ENCODE measurements at regions not wholly inside any gene's neighbourhood (a gene's known extent, or its start where the extent isn't known, plus 50 kb on each side); places are given as distances from the start of the nearest gene placed in this dataset.

- no peak for DNase-seq
Measured at GRCh38 chr6:133632206-133632605, 256.7 kb upstream of the TCF21 start.

- DNase-seq, result no peak
Measured at GRCh38 chr6:133632906-133633305, 256.0 kb upstream of the TCF21 start.

GRCh38 chr6:133634474-133634873 lies 254.4 kb upstream of the TCF21 start:
- DNase-seq, result no peak

GRCh38 chr6:133635447-133635846 lies 253.5 kb upstream of the TCF21 start:
- no peak for DNase-seq

GRCh38 chr6:133637436-133637835 lies 251.5 kb upstream of the TCF21 start:
- DNase-seq, result no peak

GRCh38 chr6:133637874-133638273 lies 251.0 kb upstream of the TCF21 start:
- DNase-seq, result no peak

- no peak for DNase-seq
Measured at GRCh38 chr6:133641104-133641503, 247.8 kb upstream of the TCF21 start.

GRCh38 chr6:133644548-133644891 lies 244.4 kb upstream of the TCF21 start:
- DNase-seq, result no peak

- DNase-seq, result no peak
Measured at GRCh38 chr6:133644892-133645619, 243.9 kb upstream of the TCF21 start.

- DNase-seq, result no peak
Measured at GRCh38 chr6:133645966-133646740, 242.8 kb upstream of the TCF21 start.

- DNase-seq, result no peak
Measured at GRCh38 chr6:133648581-133648980, 240.3 kb upstream of the TCF21 start.

GRCh38 chr6:133671376-133671775 lies 217.5 kb upstream of the TCF21 start:
- DNase-seq, result no peak

- DNase-seq, result no peak
Measured at GRCh38 chr6:133673056-133673455, 215.9 kb upstream of the TCF21 start.

GRCh38 chr6:133674661-133675060 lies 214.3 kb upstream of the TCF21 start:
- no peak for DNase-seq

- DNase-seq, result no peak
Measured at GRCh38 chr6:133680994-133681393, 207.9 kb upstream of the TCF21 start.

- DNase-seq, result no peak
Measured at GRCh38 chr6:133681891-133682290, 207.0 kb upstream of the TCF21 start.

GRCh38 chr6:133682506-133683307 lies 206.2 kb upstream of the TCF21 start:
- no peak for DNase-seq

GRCh38 chr6:133683308-133683580 lies 205.7 kb upstream of the TCF21 start:
- no peak for DNase-seq

- no peak for DNase-seq
Measured at GRCh38 chr6:133683606-133684005, 205.3 kb upstream of the TCF21 start.

GRCh38 chr6:133688705-133689492 lies 200.0 kb upstream of the TCF21 start:
- no peak for DNase-seq

- no peak for DNase-seq
Measured at GRCh38 chr6:133689863-133690262, 199.1 kb upstream of the TCF21 start.

- DNase-seq, result no peak
Measured at GRCh38 chr6:133693565-133693964, 195.3 kb upstream of the TCF21 start.

GRCh38 chr6:133697185-133697584 lies 191.7 kb upstream of the TCF21 start:
- DNase-seq, result no peak

Data from NCI-H187 (cell line).